ENCODE measurements at regions not wholly inside any gene's neighbourhood (a gene's known extent, or its start where the extent isn't known, plus 50 kb on each side); places are given as distances from the start of the nearest gene placed in this dataset.
"Not testable (repeated sequence)": the region's sequence is repeated elsewhere in the genome, so short reads cannot be mapped to it uniquely, and the experiment has no call there.

DNA sequence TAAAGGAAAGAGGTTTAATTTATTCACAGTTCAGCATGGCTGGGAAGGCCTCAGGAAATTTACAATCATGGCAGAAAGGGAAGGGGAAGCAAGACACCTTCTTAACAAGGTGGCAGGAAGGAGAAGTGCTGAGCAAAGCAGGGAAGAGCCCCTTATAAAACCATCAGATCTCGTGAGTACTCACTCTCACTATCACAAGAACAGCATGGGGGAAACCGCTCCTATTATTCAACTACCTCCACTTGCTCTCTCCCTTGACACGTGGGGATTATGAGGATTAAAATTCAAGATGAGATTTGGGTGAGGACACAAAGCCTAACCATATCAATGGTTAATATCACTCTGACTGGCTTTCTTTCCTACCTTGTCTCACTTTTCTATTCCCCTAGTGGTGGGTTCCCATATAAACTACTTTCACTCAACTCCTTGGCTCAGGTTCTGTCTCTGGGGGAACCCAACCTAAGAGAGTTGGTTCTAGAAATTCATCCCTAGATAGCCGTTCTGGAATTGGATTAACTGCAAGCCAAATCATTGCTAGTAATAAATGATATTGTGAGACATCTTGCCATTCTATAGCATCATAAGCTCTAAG lies 749.8 kb upstream of the GRAMD2B start:
- H3K36me3 ChIP-seq, result no peaks in the 10 kb centered on the region
- H3K9me3 ChIP-seq, result no peaks in the 10 kb centered on the region
- H3K27ac ChIP-seq, result no peak overlapping the region
- H3K4me1 ChIP-seq, result no peaks in the 10 kb centered on the region
- intact Hi-C loops (cut with DNase I; ENCODE audit: low total_unique reads), result no loop called here
- H3K4me3 ChIP-seq, result no peak overlapping the region
- DNase-seq, result no peak
- H3K27me3 ChIP-seq, result no peaks in the 10 kb centered on the region
- TF ChIP-seq, protein P1, sequence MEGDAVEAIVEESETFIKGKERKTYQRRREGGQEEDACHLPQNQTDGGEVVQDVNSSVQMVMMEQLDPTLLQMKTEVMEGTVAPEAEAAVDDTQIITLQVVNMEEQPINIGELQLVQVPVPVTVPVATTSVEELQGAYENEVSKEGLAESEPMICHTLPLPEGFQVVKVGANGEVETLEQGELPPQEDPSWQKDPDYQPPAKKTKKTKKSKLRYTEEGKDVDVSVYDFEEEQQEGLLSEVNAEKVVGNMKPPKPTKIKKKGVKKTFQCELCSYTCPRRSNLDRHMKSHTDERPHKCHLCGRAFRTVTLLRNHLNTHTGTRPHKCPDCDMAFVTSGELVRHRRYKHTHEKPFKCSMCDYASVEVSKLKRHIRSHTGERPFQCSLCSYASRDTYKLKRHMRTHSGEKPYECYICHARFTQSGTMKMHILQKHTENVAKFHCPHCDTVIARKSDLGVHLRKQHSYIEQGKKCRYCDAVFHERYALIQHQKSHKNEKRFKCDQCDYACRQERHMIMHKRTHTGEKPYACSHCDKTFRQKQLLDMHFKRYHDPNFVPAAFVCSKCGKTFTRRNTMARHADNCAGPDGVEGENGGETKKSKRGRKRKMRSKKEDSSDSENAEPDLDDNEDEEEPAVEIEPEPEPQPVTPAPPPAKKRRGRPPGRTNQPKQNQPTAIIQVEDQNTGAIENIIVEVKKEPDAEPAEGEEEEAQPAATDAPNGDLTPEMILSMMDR (IDR thresholded peaks at IDR 0.05), result no peak
- no peak for TF ChIP-seq POLR2A (IDR thresholded peaks at IDR 0.05)

- Histone ChIP-seq H3K36me3 (no peaks in the 10 kb centered on the region), H3K27ac (no peak overlapping the region), H3K4me1 (no peaks in the 10 kb centered on the region), H3K4me3 (no peak overlapping the region), H3K27me3 (no peaks in the 10 kb centered on the region), H3K9me3 (no peaks in the 10 kb centered on the region)
- TF ChIP-seq POLR2A (IDR thresholded peaks at IDR 0.05), result no peak
- TF ChIP-seq, protein P1 (IDR thresholded peaks at IDR 0.05), result no peak
- intact Hi-C loops (cut with DNase I; ENCODE audit: low total_unique reads), result no loop called here
- DNase-seq, result no peak
Measured at GRCh38 chr5:125679522-125679921, 743.7 kb upstream of the GRAMD2B start.

DNA sequence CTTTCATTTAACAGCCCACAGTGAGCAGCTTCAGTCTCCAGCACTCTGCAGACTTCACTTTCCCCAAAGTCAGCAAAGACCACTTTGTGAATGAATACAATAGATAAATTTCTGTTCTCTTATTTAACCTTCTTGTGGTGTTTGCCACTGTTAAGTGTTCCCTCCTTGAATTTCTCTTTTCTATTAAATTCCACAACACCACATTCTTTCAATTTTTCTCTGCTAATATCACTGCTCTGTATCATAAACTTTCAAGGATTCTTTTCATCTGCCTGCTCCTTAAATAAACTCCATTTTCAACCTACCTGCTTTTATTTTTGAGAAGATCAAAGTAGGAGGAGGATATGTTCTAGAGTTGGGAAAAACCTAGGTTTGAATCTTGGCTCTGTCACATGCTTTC lies 739.5 kb upstream of the GRAMD2B start:
- Histone ChIP-seq H3K4me1 (no peaks in the 10 kb centered on the region), H3K27me3 (no peaks in the 10 kb centered on the region), H3K27ac (no peak overlapping the region), H3K36me3 (no peaks in the 10 kb centered on the region), H3K9me3 (no peaks in the 10 kb centered on the region), H3K4me3 (no peak overlapping the region)
- intact Hi-C loops (cut with DNase I; ENCODE audit: low total_unique reads), result no loop called here
- TF ChIP-seq POLR2A (IDR thresholded peaks at IDR 0.05), result no peak
- TF ChIP-seq, protein P1 (IDR thresholded peaks at IDR 0.05), result no peak
- no peak for DNase-seq

GRCh38 chr5:125685771-125686170 lies 737.4 kb upstream of the GRAMD2B start:
- no peaks in the 10 kb centered on the region for H3K36me3 ChIP-seq
- H3K27me3 ChIP-seq, result no peaks in the 10 kb centered on the region
- no peaks in the 10 kb centered on the region for H3K4me1 ChIP-seq
- no peak for DNase-seq
- no peak overlapping the region for H3K4me3 ChIP-seq
- no peak overlapping the region for H3K27ac ChIP-seq
- TF ChIP-seq, protein P1 (IDR thresholded peaks at IDR 0.05), result no peak
- no peak for TF ChIP-seq POLR2A (IDR thresholded peaks at IDR 0.05)
- H3K9me3 ChIP-seq, result no peaks in the 10 kb centered on the region
- intact Hi-C loops (cut with DNase I; ENCODE audit: low total_unique reads), result no loop called here

DNA sequence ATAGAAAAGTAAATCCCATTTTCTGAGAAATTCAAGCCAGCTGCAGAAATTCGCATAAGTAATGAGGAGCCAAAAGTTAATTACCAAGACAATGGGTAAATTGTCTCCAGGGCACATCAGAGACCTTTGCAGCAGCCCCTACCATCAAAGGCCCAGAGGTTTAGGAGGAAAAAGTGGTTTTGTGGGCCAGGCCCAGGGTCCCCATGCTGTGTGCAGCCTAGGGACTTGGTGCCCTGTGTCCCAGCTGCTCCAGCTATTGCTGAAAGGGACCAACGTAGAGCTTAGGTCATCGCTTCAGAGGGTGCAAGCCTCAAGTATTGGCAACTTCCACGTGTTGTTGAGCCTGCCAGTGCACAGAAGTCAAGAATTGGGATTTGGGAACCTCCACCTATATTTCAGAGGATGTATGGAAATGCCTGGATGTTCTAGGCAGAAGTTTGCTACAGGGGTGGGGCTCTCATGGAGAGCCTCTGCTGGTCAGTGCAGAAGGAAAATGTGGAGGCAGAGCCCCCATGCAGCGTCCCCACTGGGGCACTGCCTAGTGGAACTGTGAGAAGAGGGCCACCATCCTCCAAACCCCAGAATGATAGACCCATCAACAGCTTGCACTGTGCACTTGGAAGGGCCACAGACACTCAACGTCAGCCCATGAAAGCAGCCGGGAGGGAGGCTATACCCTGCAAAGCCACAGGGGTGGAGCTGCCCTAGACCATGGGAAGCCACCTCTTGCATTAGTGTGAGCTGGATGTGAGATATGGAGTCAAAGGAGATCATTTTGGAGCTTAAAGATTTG lies 731.3 kb upstream of the GRAMD2B start:
- intact Hi-C loops (cut with DNase I; ENCODE audit: low total_unique reads); DNase-seq; H3K27me3 ChIP-seq; H3K36me3 ChIP-seq; H3K9me3 ChIP-seq; H3K4me3 ChIP-seq; H3K4me1 ChIP-seq; H3K27ac ChIP-seq: not testable (repeated sequence)
